GM20000 (cell line): ENCODE measurements at regions not wholly inside any gene's neighbourhood (a gene's known extent, or its start where the extent isn't known, plus 50 kb on each side); places are given as distances from the start of the nearest gene placed in this dataset.
"Not testable (repeated sequence)": the region's sequence is repeated elsewhere in the genome, so short reads cannot be mapped to it uniquely, and the experiment has no call there.

Experiments used
- DNase-seq: peaks from one replicate; pipeline ENCODE4 v3.0.0; 2012; ENCODE audit warnings: low spot score
- CTCF ChIP-seq: IDR thresholded peaks from 2 replicates; pipeline ENCODE4 v1.5.1; 2012; ENCODE audit warnings: mild to moderate bottlenecking, control low read depth; ENCODE audit errors: extremely low read depth, missing control alignments

DNA sequence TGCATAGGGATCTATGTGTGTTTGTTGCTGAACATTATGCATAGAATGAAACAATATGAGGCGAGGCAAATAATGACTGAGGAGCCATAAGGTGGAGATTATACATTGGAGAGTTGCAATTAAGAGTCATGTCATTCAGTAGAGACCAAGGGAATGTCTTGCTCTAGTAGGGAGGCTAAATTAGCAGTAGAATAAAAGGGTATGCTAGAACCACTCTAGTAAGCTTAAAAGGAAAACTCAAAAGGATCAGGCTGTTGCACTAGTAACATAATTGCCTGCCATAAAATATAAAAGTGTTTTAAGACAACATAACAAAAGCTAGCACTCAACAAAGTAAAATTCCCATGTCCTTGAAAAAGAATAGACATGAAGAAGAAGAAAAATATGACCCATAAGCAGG lies 586.2 kb upstream of the DIAPH2 start:
- no peak for DNase-seq
- no peak for TF ChIP-seq CTCF

- DNase-seq, result no peak
- TF ChIP-seq CTCF, result no peak
Observed at GRCh38 chrX:96102997-96103396, 581.6 kb upstream of the DIAPH2 start.

GRCh38 chrX:96112689-96113088 lies 572.0 kb upstream of the DIAPH2 start:
- DNase-seq, result no peak
- TF ChIP-seq CTCF, result no peak

- TF ChIP-seq CTCF, result no peak
- DNase-seq, result no peak
Observed at GRCh38 chrX:96126182-96126581, 558.5 kb upstream of the DIAPH2 start.

DNA sequence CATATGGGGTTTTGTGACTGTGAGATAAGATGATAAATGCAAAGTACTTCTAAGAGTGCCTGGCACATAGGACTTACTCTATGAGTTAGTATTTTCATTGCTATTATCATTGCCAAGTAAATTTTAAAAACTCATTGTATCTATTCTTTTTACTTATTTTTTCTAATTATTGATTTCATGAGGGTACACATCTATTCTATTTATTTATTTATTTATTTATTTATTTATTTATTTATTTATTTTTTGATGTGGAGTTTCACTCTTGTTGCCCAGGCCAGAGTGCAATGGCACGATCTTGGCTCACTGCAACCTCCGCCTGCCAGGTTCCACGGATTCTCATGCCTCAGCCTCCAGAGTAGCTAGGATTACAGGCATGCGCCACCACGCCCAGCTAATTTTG lies 556.6 kb upstream of the DIAPH2 start:
- DNase-seq, result not testable (repeated sequence)

DNA sequence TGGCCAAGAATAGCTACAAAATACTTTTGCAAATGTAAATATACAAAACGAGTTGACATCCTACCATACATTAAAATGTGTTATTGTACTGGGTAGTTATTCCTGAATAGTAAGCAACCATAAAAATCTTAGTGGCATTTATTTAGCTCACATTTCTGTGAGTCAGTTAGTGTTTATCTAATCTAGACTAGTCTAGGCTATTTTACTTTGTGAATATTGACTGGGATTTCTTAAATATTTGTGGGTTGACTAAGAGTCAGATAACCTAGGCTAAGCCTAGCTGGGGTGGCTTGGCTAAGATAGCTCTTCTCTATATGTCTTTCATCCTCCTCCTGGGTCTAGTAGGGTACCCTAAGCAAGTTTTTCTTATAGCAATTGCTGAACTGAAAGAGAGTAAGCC lies 543.8 kb upstream of the DIAPH2 start:
- DNase-seq, result no peak
- no peak for TF ChIP-seq CTCF

DNA sequence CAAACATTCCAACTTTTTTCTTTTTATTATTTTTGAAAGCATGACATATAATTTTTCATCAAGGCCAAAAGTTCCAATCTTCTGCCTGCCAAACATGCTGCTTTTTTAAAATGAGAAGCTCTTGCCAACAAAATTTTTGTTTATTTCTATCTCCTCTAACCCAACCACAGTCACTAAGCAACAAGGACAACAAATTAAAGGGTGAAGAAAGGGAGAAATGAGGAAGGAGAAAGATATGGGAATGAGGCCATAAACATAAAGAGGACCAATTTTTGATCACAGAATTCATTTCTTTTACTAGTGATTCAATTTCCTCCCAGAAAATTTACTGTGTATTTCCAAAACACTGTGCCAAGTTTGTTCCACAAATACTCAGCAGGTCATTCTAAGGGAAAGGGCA lies 537.0 kb upstream of the DIAPH2 start:
- no peak for TF ChIP-seq CTCF
- DNase-seq, result no peak

DNA sequence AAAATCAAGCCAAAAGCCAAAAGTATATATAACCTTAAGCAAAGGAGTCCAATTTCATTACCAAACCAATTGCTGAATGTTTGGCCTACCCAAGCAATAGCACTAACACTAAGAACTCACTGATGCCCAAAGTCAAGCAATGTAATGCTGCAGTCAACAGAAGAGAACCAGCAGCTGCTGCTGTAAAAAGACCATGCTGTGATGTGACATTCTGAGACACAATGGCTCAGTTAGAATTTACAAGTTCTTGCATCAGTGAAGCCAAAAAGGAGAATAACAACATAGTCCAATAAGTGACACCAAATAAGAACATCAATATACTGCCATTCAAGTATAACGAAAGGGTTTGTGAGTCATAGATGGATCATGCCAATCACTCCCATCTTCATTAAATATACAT lies 514.0 kb upstream of the DIAPH2 start:
- no peak for DNase-seq
- no peak for TF ChIP-seq CTCF
